ENCODE measurements at regions not wholly inside any gene's neighbourhood (a gene's known extent, or its start where the extent isn't known, plus 50 kb on each side); places are given as distances from the start of the nearest gene placed in this dataset.

DNA sequence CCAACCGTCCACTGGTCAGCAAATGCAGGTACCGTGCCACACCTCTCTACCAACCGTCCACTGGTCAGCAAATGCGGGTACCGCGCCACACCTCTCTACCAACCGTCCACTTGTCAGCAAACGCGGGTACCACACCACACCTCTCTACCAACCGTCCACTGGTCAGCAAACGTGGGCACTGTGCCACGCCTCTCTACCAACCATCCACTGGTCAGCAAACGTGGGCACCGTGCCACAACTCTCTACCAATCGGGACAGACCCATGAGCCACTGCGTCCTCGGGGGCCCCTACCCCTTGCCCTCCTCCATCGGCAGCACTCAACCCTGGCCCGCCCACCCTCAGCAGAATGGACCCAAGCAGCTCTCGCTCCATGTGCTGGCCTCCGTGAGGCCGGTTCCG lies 226.4 kb upstream of the SALL3 start:
- TF ChIP-seq, protein P1, sequence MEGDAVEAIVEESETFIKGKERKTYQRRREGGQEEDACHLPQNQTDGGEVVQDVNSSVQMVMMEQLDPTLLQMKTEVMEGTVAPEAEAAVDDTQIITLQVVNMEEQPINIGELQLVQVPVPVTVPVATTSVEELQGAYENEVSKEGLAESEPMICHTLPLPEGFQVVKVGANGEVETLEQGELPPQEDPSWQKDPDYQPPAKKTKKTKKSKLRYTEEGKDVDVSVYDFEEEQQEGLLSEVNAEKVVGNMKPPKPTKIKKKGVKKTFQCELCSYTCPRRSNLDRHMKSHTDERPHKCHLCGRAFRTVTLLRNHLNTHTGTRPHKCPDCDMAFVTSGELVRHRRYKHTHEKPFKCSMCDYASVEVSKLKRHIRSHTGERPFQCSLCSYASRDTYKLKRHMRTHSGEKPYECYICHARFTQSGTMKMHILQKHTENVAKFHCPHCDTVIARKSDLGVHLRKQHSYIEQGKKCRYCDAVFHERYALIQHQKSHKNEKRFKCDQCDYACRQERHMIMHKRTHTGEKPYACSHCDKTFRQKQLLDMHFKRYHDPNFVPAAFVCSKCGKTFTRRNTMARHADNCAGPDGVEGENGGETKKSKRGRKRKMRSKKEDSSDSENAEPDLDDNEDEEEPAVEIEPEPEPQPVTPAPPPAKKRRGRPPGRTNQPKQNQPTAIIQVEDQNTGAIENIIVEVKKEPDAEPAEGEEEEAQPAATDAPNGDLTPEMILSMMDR (IDR thresholded peaks at IDR 0.05): no peak
- no peak for TF ChIP-seq POLR2A (IDR thresholded peaks at IDR 0.05)
